ENCODE measurements at regions not wholly inside any gene's neighbourhood (a gene's known extent, or its start where the extent isn't known, plus 50 kb on each side); places are given as distances from the start of the nearest gene placed in this dataset.

GRCh38 chr2:215888680-215889079 lies 124.7 kb downstream of the MREG start:
- no peaks in the 10 kb centered on the region for H3K79me2 ChIP-seq (ENCODE audit: control insufficient read depth in 1 of 2, insufficient read depth in 2 of 2, low read length in 2 of 2)
- no peak overlapping the region for H3K4ac ChIP-seq (replicated peaks; ENCODE audit: insufficient read length, low read depth, low read length)
- H3K23me2 ChIP-seq (ENCODE audit: low read depth, low read length) = no peaks in the 10 kb centered on the region; the same call in 1 of the 2 replicates
- no peak overlapping the region for H2BK15ac ChIP-seq (ENCODE audit: low read length)
- no peaks in the 10 kb centered on the region for H3K27me3 ChIP-seq (replicated peaks in 1 of 4; ENCODE audit: control insufficient read depth in 3 of 4, extremely low read depth in 1 of 4, insufficient read depth in 3 of 4, low read length in 3 of 4)
- H3K4me2 ChIP-seq (ENCODE audit: insufficient read depth in 1 of 2, low read depth in 2 of 2, low read length in 2 of 2) = no peak overlapping the region
- no peak overlapping the region for H3K4me3 ChIP-seq (ENCODE audit: extremely low read depth in 1 of 4, insufficient read depth in 2 of 4, low read depth in 3 of 4, low read length in 4 of 4)
- H3K56ac ChIP-seq (replicated peaks; ENCODE audit: insufficient read length, low read depth, low read length) = no peak overlapping the region
- H4K91ac ChIP-seq (replicated peaks; ENCODE audit: insufficient read length, low read length) = no peak overlapping the region
- H3K36me3 ChIP-seq (ENCODE audit: control insufficient read depth in 2 of 4, insufficient read depth in 4 of 4, low read length in 3 of 4) = no peaks in the 10 kb centered on the region
- H2BK12ac ChIP-seq (ENCODE audit: low read depth, low read length) = no peak overlapping the region
- no peak overlapping the region for H2AFZ ChIP-seq (ENCODE audit: low read length)
- no peak overlapping the region for H2AK5ac ChIP-seq (ENCODE audit: low read depth, low read length)
- no peak overlapping the region for H3K27ac ChIP-seq (ENCODE audit: low read depth, low read length)
- no peak overlapping the region for H3K14ac ChIP-seq (ENCODE audit: insufficient read length)
- H4K5ac ChIP-seq (ENCODE audit: insufficient read length, low read depth, low read length) = no peak overlapping the region
- H2BK20ac ChIP-seq (ENCODE audit: low read length) = no peak overlapping the region
- no peaks in the 10 kb centered on the region for H3K4me1 ChIP-seq (replicated peaks in 1 of 4; ENCODE audit: control insufficient read depth in 3 of 4, insufficient read depth in 4 of 4, low read length in 3 of 4)
- FAIRE-seq (no peak), DNase-seq (ENCODE audit: low read depth in 1 of 2, low spot score in 2 of 2) (no peak)
- H3K18ac ChIP-seq (ENCODE audit: extremely low read depth, low read length) = no peak overlapping the region
- POLR2A ChIA-PET (ENCODE audit: partially characterized antibody) = interaction anchor here (1.4 kb wide), 1 partner anchor 19 kb away, joined by 4 read pairs; no protein-coding TSS in a partner anchor
- H3K9me3 ChIP-seq (ENCODE audit: insufficient read depth in 2 of 2, low read depth in 1 of 2, low read length in 1 of 2) = no peaks in the 10 kb centered on the region
- WGBS, 2 experiments (ENCODE audit: extremely low coverage in 1 of 2, insufficient coverage in 1 of 2, insufficient read length in 1 of 2, insufficient replicate concordance in 2 of 2, low coverage in 1 of 2, low lambda C conversion rate in 2 of 2, missing lambda C conversion rate in 1 of 2) = 75% methylated on average over 2 of the region's 2 CpGs; no CpG with 5 or more reads in 1 of the 2 experiments
- H3K9ac ChIP-seq (replicated peaks in 1 of 4; ENCODE audit: extremely low read depth in 1 of 4, low read depth in 3 of 4, low read length in 3 of 4) = no peak overlapping the region
- CTCF ChIA-PET (ENCODE audit: partially characterized antibody) = interaction anchor here (2.0 kb wide), 1 partner anchor 23 kb away, joined by 7 read pairs; no protein-coding TSS in a partner anchor
- no peak overlapping the region for H2BK5ac ChIP-seq (ENCODE audit: low read depth, low read length)
- no peaks in the 10 kb centered on the region for H4K20me1 ChIP-seq (replicated peaks in 1 of 2; ENCODE audit: control insufficient read depth in 1 of 2, insufficient read depth in 2 of 2, low read length in 2 of 2)
- H3K23ac ChIP-seq (ENCODE audit: insufficient read length) = no peak overlapping the region
- no peak overlapping the region for H2BK120ac ChIP-seq (replicated peaks; ENCODE audit: low read depth, low read length)
- TF ChIP-seq EP300 (IDR thresholded peaks at IDR 0.05; ENCODE audit: borderline replicate concordance in 1 of 2, low read depth in 2 of 2, low read length in 2 of 2) (no peak), CBX5 (IDR thresholded peaks at IDR 0.05; ENCODE audit: low read depth, low read length) (no peak), NANOG (IDR thresholded peaks at IDR 0.05; ENCODE audit: insufficient read depth, low read depth, low read length, poor library complexity, severe bottlenecking) (no peak), SP1 (IDR thresholded peaks at IDR 0.05; ENCODE audit: low read depth, low read length) (no peak)
- TF ChIP-seq, protein P1, sequence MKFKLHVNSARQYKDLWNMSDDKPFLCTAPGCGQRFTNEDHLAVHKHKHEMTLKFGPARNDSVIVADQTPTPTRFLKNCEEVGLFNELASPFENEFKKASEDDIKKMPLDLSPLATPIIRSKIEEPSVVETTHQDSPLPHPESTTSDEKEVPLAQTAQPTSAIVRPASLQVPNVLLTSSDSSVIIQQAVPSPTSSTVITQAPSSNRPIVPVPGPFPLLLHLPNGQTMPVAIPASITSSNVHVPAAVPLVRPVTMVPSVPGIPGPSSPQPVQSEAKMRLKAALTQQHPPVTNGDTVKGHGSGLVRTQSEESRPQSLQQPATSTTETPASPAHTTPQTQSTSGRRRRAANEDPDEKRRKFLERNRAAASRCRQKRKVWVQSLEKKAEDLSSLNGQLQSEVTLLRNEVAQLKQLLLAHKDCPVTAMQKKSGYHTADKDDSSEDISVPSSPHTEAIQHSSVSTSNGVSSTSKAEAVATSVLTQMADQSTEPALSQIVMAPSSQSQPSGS (IDR thresholded peaks at IDR 0.05; ENCODE audit: low read length) = no peak
- no peaks in the 10 kb centered on the region for H3K79me1 ChIP-seq (ENCODE audit: low read depth, low read length)
- no peak overlapping the region for H4K8ac ChIP-seq (ENCODE audit: extremely low read depth, insufficient read depth, low read length)

All from H1 (cell line).